ENCODE measurements at regions not wholly inside any gene's neighbourhood (a gene's known extent, or its start where the extent isn't known, plus 50 kb on each side); places are given as distances from the start of the nearest gene placed in this dataset.

DNA sequence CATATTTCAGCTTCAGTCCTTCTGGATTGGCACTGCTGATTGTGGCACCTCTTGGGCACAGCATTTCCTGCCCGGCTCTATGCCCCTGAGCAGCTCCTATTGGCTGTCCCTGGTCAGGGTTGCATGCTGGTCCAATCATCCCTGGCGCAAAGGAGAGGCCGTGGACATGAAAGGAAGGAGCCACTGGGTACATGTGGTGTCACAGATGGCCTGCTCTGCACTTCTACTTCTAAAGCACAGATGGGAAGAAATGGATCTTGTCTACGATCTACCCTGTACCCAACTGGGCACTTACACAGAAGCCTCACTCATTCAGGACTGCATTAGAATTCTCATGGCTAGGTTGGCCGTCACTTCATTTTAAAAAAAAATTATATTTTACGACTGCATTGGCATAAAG is 232.5 kb downstream of the SHQ1 start:
- TF ChIP-seq, protein P1, sequence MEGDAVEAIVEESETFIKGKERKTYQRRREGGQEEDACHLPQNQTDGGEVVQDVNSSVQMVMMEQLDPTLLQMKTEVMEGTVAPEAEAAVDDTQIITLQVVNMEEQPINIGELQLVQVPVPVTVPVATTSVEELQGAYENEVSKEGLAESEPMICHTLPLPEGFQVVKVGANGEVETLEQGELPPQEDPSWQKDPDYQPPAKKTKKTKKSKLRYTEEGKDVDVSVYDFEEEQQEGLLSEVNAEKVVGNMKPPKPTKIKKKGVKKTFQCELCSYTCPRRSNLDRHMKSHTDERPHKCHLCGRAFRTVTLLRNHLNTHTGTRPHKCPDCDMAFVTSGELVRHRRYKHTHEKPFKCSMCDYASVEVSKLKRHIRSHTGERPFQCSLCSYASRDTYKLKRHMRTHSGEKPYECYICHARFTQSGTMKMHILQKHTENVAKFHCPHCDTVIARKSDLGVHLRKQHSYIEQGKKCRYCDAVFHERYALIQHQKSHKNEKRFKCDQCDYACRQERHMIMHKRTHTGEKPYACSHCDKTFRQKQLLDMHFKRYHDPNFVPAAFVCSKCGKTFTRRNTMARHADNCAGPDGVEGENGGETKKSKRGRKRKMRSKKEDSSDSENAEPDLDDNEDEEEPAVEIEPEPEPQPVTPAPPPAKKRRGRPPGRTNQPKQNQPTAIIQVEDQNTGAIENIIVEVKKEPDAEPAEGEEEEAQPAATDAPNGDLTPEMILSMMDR (IDR thresholded peaks at IDR 0.05; ENCODE audit: extremely low read depth in 1 of 2, insufficient read depth in 1 of 2, low read depth in 1 of 2, low read length in 2 of 2), result no peak
- no peak for TF ChIP-seq EZH2 (IDR thresholded peaks at IDR 0.05; ENCODE audit: borderline replicate concordance, low read depth, low read length, severe bottlenecking)
- TF ChIP-seq MYC (IDR thresholded peaks at IDR 0.05; ENCODE audit: low read depth, low read length), result no peak

Measured in endothelial cell of umbilical vein (primary cell).